PC-3 (cell line): ENCODE measurements at regions not wholly inside any gene's neighbourhood (a gene's known extent, or its start where the extent isn't known, plus 50 kb on each side); places are given as distances from the start of the nearest gene placed in this dataset.

Experiments
- ATAC-seq: fragments of 200-7000 bp; cut with Tn5 transposase; 2 replicates; pipeline ENCODE4 v1.9.1; 2020; ENCODE audit warnings: mild to moderate bottlenecking, moderate library complexity
- BruUV-seq: library from RNA; stranded (reverse); fragments of 400-500 nt; replicated peaks from 2 replicates; lab custom pipeline; 2021; lab: Mats Ljungman, UMichigan
- CTCF ChIA-PET: fragments of 300-600 bp; sonication (Branson Sonifier 250); formaldehyde crosslinking; loops from one replicate; lab custom pipeline; 2022; ENCODE audit warnings: antibody characterized with exemption; lab: Charles Lee
- POLR2A ChIA-PET: fragments of 300-600 bp; sonication (Branson Sonifier 250); formaldehyde crosslinking; loops from one replicate; lab custom pipeline; 2022; ENCODE audit warnings: antibody characterized with exemption; ENCODE audit not compliant: unreplicated experiment; lab: Charles Lee
- DNase-seq: peaks from one replicate; pipeline ENCODE4 v3.0.0-alpha.2; 2015
- H2AFZ ChIP-seq: fragments of 300-600 bp; sonication (generic); 2 replicates; pipeline ENCODE4 v1.6.0; 2016; ENCODE audit warnings: antibody characterized with exemption, low read length
- H3F3A ChIP-seq: fragments of 300-600 bp; sonication (generic); one replicate; pipeline ENCODE4 v1.6.0; 2017; ENCODE audit warnings: antibody characterized with exemption, low read length, control low read depth, mild to moderate bottlenecking; ENCODE audit not compliant: unreplicated experiment
- H3K27ac ChIP-seq: fragments of 300-600 bp; sonication (generic); 2 replicates; pipeline ENCODE4 v1.5.1; 2016; ENCODE audit warnings: mild to moderate bottlenecking, low read length
- H3K27me3 ChIP-seq: fragments of 300-600 bp; sonication (generic); 2 replicates; pipeline ENCODE4 v1.6.1; 2016; ENCODE audit warnings: low read length, mixed read lengths
- H3K36me3 ChIP-seq: fragments of 300-600 bp; sonication (generic); 2 replicates; pipeline ENCODE4 v1.6.1; 2016; ENCODE audit warnings: low read depth, mixed run types, low read length, mixed read lengths
- H3K4me1 ChIP-seq: fragments of 300-600 bp; sonication (generic); 2 replicates; pipeline ENCODE4 v1.5.1; 2016; ENCODE audit warnings: low read length; ENCODE audit not compliant: insufficient read depth
- H3K4me2 ChIP-seq: fragments of 300-600 bp; sonication (generic); 2 replicates; pipeline ENCODE4 v1.6.0; 2016; ENCODE audit warnings: low read length
- H3K4me3 ChIP-seq: fragments of 300-600 bp; sonication (generic); 2 replicates; pipeline ENCODE4 v1.5.1; 2016; ENCODE audit warnings: mild to moderate bottlenecking, low read length, mixed read lengths
- H3K79me2 ChIP-seq: fragments of 300-600 bp; sonication (generic); 2 replicates; pipeline ENCODE4 v1.6.1; 2017; ENCODE audit warnings: low read length, mixed read lengths
- H3K9ac ChIP-seq: fragments of 300-600 bp; sonication (generic); 2 replicates; pipeline ENCODE4 v1.6.0; 2016; ENCODE audit warnings: mild to moderate bottlenecking, low read length
- H3K9me2 ChIP-seq: fragments of 300-600 bp; sonication (generic); replicated peaks from 2 replicates; pipeline ENCODE4 v1.6.1; 2016; ENCODE audit warnings: mixed run types, low read length, mixed read lengths
- H3K9me3 ChIP-seq: fragments of 300-600 bp; sonication (generic); 2 replicates; pipeline ENCODE4 v1.6.1; 2016; ENCODE audit warnings: low read length, mixed read lengths
- H4K20me1 ChIP-seq: fragments of 300-600 bp; sonication (generic); 2 replicates; pipeline ENCODE4 v1.6.1; 2016; ENCODE audit warnings: low read length, mixed read lengths
- EZH2 ChIP-seq: fragments of 300-600 bp; sonication (generic); IDR thresholded peaks from one replicate; pipeline ENCODE4 v1.6.1; 2017; ENCODE audit warnings: antibody characterized with exemption, mild to moderate bottlenecking, low read length; ENCODE audit not compliant: unreplicated experiment
- EZH2phosphoT487 ChIP-seq: fragments of 300-600 bp; sonication (generic); IDR thresholded peaks from 2 replicates; pipeline ENCODE4 v1.6.1; 2018; ENCODE audit warnings: mild to moderate bottlenecking, antibody characterized with exemption, low read length, borderline replicate concordance
- intact Hi-C: fragments of 100-400 bp; cut with micrococcal nuclease; formaldehyde crosslinking; loops from 2 replicates; pipeline ENCODE4 v1.9.0; 2023
- TF ChIP-seq, protein P1 (sequence below): fragments of 300-600 bp; sonication (generic); conservative IDR thresholded peaks from 2 replicates; pipeline ENCODE4 v1.5.1; 2017; ENCODE audit warnings: antibody characterized with exemption, low read depth, mild to moderate bottlenecking, low read length

DNA sequence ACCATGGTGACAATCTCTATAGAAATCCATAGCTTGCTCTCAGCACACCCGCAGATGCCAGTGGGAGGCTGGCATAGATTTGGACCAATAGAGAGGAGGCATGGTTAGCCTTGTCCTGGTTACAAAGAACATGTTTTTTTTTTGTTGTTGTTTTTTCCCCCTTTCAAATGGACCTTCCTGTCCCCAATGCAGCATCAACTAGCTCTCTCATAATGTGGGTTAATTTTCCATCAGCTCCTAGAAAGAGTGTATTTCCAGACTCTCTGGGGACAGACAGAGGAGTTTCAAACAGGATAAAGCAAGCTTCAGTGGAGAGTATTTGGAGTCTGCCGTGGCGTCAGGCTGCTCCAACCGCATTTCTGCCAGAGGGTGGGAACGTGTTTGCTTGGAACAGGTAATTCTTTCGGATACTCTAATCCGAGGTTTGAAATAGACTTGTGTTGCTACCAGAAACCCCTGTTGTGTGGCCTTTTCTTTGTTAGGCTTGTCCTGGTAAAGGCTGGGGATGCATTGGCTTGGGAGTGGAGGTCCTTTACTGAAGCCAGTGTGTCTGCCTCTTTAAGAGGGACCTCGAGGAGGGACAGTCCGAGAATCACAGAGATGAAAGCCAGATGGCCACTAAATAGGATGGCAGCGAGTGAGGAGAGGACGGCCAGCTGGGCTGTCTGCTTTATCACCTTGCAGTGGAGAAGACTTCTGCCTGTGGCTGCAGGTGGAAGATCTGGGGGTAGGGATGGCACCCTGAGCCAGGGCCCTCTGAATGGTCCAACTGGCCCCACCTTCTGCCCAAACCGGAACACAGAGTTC is 130.5 kb upstream of the CPEB4 start:
- no TSS peak for BruUV-seq
- Histone ChIP-seq H3K9me3 (no peaks in the 10 kb centered on the region), H3K27ac (no peak overlapping the region), H3K9ac (no peak overlapping the region), H4K20me1 (no peaks in the 10 kb centered on the region), H2AFZ (no peak overlapping the region), H3K9me2 (no peaks in the 10 kb centered on the region), H3K4me2 (no peak overlapping the region), H3K79me2 (no peaks in the 10 kb centered on the region), H3F3A (no peaks in the 10 kb centered on the region), H3K27me3 (no peaks in the 10 kb centered on the region), H3K36me3 (no peaks in the 10 kb centered on the region), H3K4me3 (no peak overlapping the region), H3K4me1 (no peaks in the 10 kb centered on the region)
- intact Hi-C loops = no loop called here
- CTCF ChIA-PET = no interaction called here
- TF ChIP-seq EZH2 = no peak
- TF ChIP-seq, protein P1, sequence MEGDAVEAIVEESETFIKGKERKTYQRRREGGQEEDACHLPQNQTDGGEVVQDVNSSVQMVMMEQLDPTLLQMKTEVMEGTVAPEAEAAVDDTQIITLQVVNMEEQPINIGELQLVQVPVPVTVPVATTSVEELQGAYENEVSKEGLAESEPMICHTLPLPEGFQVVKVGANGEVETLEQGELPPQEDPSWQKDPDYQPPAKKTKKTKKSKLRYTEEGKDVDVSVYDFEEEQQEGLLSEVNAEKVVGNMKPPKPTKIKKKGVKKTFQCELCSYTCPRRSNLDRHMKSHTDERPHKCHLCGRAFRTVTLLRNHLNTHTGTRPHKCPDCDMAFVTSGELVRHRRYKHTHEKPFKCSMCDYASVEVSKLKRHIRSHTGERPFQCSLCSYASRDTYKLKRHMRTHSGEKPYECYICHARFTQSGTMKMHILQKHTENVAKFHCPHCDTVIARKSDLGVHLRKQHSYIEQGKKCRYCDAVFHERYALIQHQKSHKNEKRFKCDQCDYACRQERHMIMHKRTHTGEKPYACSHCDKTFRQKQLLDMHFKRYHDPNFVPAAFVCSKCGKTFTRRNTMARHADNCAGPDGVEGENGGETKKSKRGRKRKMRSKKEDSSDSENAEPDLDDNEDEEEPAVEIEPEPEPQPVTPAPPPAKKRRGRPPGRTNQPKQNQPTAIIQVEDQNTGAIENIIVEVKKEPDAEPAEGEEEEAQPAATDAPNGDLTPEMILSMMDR = no peak
- TF ChIP-seq EZH2phosphoT487 = no peak
- DNase-seq = no peak
- POLR2A ChIA-PET = no interaction called here
- no peak for ATAC-seq

GRCh38 chr5:173758676-173759075 is 129.5 kb upstream of the CPEB4 start:
- H2AFZ ChIP-seq = no peak overlapping the region
- TF ChIP-seq EZH2phosphoT487 = no peak
- TF ChIP-seq, protein P1 = no peak
- no peak for TF ChIP-seq EZH2
- intact Hi-C loops = no loop called here
- no peaks in the 10 kb centered on the region for H3F3A ChIP-seq
- ChIA-PET CTCF (no interaction called here), POLR2A (no interaction called here)
- no peak overlapping the region for H3K4me3 ChIP-seq
- H3K4me2 ChIP-seq = no peak overlapping the region
- peaks cover under 1% of the 10 kb centered on the region; the same call in 1 of the 2 replicates for H3K4me1 ChIP-seq
- no peaks in the 10 kb centered on the region for H3K9me2 ChIP-seq
- DNase-seq = no peak
- ATAC-seq = no peak; the same call in 1 of the 2 replicates
- H3K27ac ChIP-seq = no peak overlapping the region
- H3K27me3 ChIP-seq = no peaks in the 10 kb centered on the region
- H3K9ac ChIP-seq = no peak overlapping the region
- no TSS peak for BruUV-seq
- no peaks in the 10 kb centered on the region for H4K20me1 ChIP-seq
- H3K9me3 ChIP-seq = no peaks in the 10 kb centered on the region
- no peaks in the 10 kb centered on the region for H3K36me3 ChIP-seq
- H3K79me2 ChIP-seq = no peaks in the 10 kb centered on the region

DNA sequence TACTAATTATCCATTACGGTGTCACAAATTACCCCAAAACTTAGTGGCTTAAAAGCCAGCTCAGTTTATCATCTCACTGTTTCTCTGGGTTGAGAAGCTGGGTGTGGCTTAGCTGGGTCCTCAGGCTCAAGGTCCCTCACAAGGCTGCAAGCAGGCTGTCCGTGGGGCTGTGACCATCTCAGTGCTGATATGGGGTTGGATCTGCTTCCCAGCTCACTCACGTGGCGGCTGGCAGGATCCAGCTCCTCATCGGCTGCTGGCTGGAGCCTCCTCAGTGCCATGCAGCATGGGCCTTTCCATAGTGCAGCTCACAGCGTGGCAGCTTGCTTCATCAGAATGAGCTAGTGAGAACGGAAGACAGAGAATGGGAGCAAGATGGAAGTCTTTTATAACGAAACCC is 128.5 kb upstream of the CPEB4 start:
- Histone ChIP-seq H3K27ac (no peak overlapping the region), H3K9me3 (no peaks in the 10 kb centered on the region), H3K9me2 (no peaks in the 10 kb centered on the region), H3K9ac (no peak overlapping the region), H3K4me3 (no peak overlapping the region), H2AFZ (no peak overlapping the region), H3K4me1 (peaks cover 9% of the 10 kb centered on the region), H4K20me1 (no peaks in the 10 kb centered on the region), H3K27me3 (no peaks in the 10 kb centered on the region), H3K4me2 (no peak overlapping the region), H3F3A (no peaks in the 10 kb centered on the region), H3K79me2 (no peaks in the 10 kb centered on the region), H3K36me3 (no peaks in the 10 kb centered on the region)
- CTCF ChIA-PET = no interaction called here
- ATAC-seq (no peak), DNase-seq (no peak)
- POLR2A ChIA-PET = no interaction called here
- intact Hi-C loops = loop anchor here (5.0 kb wide), 1 partner anchor 42 kb away; no protein-coding TSS in a partner anchor
- no TSS peak for BruUV-seq
- TF ChIP-seq, protein P1 = no peak
- TF ChIP-seq EZH2 (no peak), EZH2phosphoT487 (no peak)
